GM21367 (cell line): ENCODE measurements at regions not wholly inside any gene's neighbourhood (a gene's known extent, or its start where the extent isn't known, plus 50 kb on each side); places are given as distances from the start of the nearest gene placed in this dataset.

ENCODE experiments used
- ATAC-seq: cut with Tn5 transposase; IDR thresholded peaks from one replicate; pipeline ENCODE4 v1.9.1; 2021; ENCODE audit not compliant: unreplicated experiment

GRCh38 chr1:68378296-68379084 lies 71.3 kb downstream of the RPE65 start:
- no peak for ATAC-seq

- no peak for ATAC-seq
Measured at GRCh38 chr1:68377098-68377497, 72.7 kb downstream of the RPE65 start.

- no peak for ATAC-seq
Measured at GRCh38 chr1:68376441-68376840, 73.3 kb downstream of the RPE65 start.

GRCh38 chr1:68375919-68376318 lies 73.8 kb downstream of the RPE65 start:
- no peak for ATAC-seq

- ATAC-seq: no peak
Measured at GRCh38 chr1:68373173-68373572, 76.6 kb downstream of the RPE65 start.

- ATAC-seq: no peak
Measured at GRCh38 chr1:68372487-68372886, 77.3 kb downstream of the RPE65 start.

GRCh38 chr1:68370101-68370915 lies 79.4 kb downstream of the RPE65 start:
- ATAC-seq: no peak

GRCh38 chr1:68366572-68366971 lies 83.2 kb downstream of the RPE65 start:
- ATAC-seq: no peak

GRCh38 chr1:68365709-68366382 lies 83.9 kb downstream of the RPE65 start:
- ATAC-seq: no peak

- no peak for ATAC-seq
Measured at GRCh38 chr1:68363339-68363738, 86.4 kb downstream of the RPE65 start.

- ATAC-seq: no peak
Measured at GRCh38 chr1:68361346-68361910, 88.3 kb downstream of the RPE65 start.

GRCh38 chr1:68359045-68359444 lies 90.7 kb downstream of the RPE65 start:
- no peak for ATAC-seq

GRCh38 chr1:68358439-68358838 lies 91.3 kb downstream of the RPE65 start:
- ATAC-seq: no peak

- no peak for ATAC-seq
Measured at GRCh38 chr1:68355614-68356013, 94.1 kb downstream of the RPE65 start.

- no peak for ATAC-seq
Measured at GRCh38 chr1:68352202-68352601, 97.6 kb downstream of the RPE65 start.

GRCh38 chr1:68347415-68347814 lies 102.3 kb downstream of the RPE65 start:
- peak; percentile 99 for ATAC-seq

GRCh38 chr1:68346188-68346808 lies 103.5 kb downstream of the RPE65 start:
- no peak for ATAC-seq

- no peak for ATAC-seq
Measured at GRCh38 chr1:68344208-68344607, 105.5 kb downstream of the RPE65 start.

GRCh38 chr1:68340951-68341350 lies 108.6 kb upstream of the WLS start:
- ATAC-seq: no peak

GRCh38 chr1:68339505-68339904 lies 107.2 kb upstream of the WLS start:
- ATAC-seq: no peak

- ATAC-seq: no peak
Measured at GRCh38 chr1:68338081-68338480, 105.8 kb upstream of the WLS start.
